ENCODE measurements at regions not wholly inside any gene's neighbourhood (a gene's known extent, or its start where the extent isn't known, plus 50 kb on each side); places are given as distances from the start of the nearest gene placed in this dataset.

DNA sequence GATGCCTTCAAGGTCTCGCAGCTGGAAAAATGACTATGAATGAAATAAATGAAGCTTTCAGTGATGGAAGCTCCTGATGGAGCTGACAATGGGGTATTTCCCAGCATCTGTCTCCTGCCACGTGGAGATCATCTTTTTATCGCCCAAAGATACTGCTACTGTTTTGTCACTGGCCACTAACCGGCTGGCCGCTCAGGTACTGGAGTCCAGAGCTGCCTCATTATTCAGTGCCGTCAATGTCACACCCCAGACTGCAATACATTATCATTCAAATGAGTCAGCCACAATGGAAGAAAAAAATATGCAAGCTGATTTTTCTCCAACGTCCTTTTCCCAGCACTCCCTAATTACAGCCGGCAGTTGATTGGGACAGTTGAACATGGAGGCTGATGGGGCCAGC lies 280.4 kb downstream of the ZSWIM6 start:
- H3K79me2 ChIP-seq (ENCODE audit: insufficient read depth) = no peaks in the 10 kb centered on the region
- H3K27ac ChIP-seq (ENCODE audit: low read depth in 2 of 2, low read length in 1 of 2) = no peak overlapping the region
- DNase-seq = no peak
- no peak for TF ChIP-seq SIN3A (IDR thresholded peaks at IDR 0.05; ENCODE audit: borderline replicate concordance, low read depth, low read length)
- TF ChIP-seq POLR2AphosphoS5 (IDR thresholded peaks at IDR 0.05; ENCODE audit: low read depth, low read length) = no peak
- no peak for TF ChIP-seq RAD21 (IDR thresholded peaks at IDR 0.05; ENCODE audit: low read length)
- no peak for TF ChIP-seq JUND (IDR thresholded peaks at IDR 0.05)
- TF ChIP-seq, protein P1, sequence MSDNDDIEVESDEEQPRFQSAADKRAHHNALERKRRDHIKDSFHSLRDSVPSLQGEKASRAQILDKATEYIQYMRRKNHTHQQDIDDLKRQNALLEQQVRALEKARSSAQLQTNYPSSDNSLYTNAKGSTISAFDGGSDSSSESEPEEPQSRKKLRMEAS (IDR thresholded peaks at IDR 0.05; ENCODE audit: low read depth) = no peak
- TF ChIP-seq RCOR1 (IDR thresholded peaks at IDR 0.05; ENCODE audit: low read length) = no peak
- TF ChIP-seq NRF1 (IDR thresholded peaks at IDR 0.05; ENCODE audit: low read depth, low read length) = no peak
- TF ChIP-seq, protein P2, sequence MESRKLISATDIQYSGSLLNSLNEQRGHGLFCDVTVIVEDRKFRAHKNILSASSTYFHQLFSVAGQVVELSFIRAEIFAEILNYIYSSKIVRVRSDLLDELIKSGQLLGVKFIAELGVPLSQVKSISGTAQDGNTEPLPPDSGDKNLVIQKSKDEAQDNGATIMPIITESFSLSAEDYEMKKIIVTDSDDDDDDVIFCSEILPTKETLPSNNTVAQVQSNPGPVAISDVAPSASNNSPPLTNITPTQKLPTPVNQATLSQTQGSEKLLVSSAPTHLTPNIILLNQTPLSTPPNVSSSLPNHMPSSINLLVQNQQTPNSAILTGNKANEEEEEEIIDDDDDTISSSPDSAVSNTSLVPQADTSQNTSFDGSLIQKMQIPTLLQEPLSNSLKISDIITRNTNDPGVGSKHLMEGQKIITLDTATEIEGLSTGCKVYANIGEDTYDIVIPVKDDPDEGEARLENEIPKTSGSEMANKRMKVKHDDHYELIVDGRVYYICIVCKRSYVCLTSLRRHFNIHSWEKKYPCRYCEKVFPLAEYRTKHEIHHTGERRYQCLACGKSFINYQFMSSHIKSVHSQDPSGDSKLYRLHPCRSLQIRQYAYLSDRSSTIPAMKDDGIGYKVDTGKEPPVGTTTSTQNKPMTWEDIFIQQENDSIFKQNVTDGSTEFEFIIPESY (IDR thresholded peaks at IDR 0.05; ENCODE audit: borderline replicate concordance, low read depth) = no peak
- TF ChIP-seq REST (IDR thresholded peaks at IDR 0.05; ENCODE audit: low read depth, low read length) = no peak
- TF ChIP-seq EP300 (IDR thresholded peaks at IDR 0.05; ENCODE audit: borderline replicate concordance in 1 of 2, low read depth in 1 of 2, low read length in 1 of 2) = no peak
- no peaks in the 10 kb centered on the region for H3F3A ChIP-seq (replicated peaks; ENCODE audit: insufficient read depth)
- H3K36me3 ChIP-seq (replicated peaks in 1 of 2; ENCODE audit: control insufficient read depth in 1 of 2, insufficient read depth in 2 of 2, low read length in 1 of 2) = no peaks in the 10 kb centered on the region
- no peaks in the 10 kb centered on the region for H3K27me3 ChIP-seq (ENCODE audit: insufficient read depth)
- no peak overlapping the region for H2AFZ ChIP-seq (ENCODE audit: low read depth)
- H3K9me2 ChIP-seq = no peaks in the 10 kb centered on the region
- H3K4me3 ChIP-seq (ENCODE audit: low read depth in 2 of 2, low read length in 1 of 2) = no peak overlapping the region
- POLR2A ChIA-PET = no interaction called here
- H4K20me1 ChIP-seq (ENCODE audit: insufficient read depth) = no peaks in the 10 kb centered on the region
- H3K9ac ChIP-seq = no peak overlapping the region
- no peak overlapping the region for H3K4me2 ChIP-seq
- peaks cover 0 to 5% of the 10 kb centered on the region in 2 experiments; a peak in 1 of 4 replicates for H3K4me1 ChIP-seq (ENCODE audit: control insufficient read depth in 1 of 2, insufficient read depth in 2 of 2, low read depth in 1 of 2, low read length in 1 of 2)
- CTCF ChIA-PET = interaction anchor here (1.2 kb wide), 1 partner anchor 11 kb away, joined by 3 read pairs; no protein-coding TSS in a partner anchor
- H3K9me3 ChIP-seq = no peaks in the 10 kb centered on the region
- 83% methylated on average over 8 of the region's 8 CpGs for WGBS (ENCODE audit: low lambda C conversion rate)

DNA sequence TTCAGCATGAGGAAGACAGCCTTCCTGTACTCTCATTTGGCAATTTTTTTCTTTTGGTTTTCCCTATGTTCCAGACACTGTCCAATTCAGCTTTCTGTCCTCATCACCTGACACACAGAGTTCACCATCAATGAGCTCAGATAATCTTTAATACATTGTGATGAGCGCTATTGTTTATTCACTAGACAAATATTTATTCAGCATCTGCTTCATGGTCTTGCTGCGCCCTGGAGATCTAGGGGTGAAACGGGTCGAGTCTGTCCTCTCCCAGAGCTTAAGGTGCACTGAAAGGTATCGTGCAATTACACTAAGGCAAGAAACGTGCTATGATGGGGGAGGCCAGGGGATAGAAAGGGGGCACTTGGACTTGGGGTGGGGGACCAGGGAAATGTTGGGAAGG lies 281.6 kb downstream of the ZSWIM6 start:
- ChIA-PET POLR2A (interaction anchor here (0.6 kb wide), 1 partner anchor 287 kb away, joined by 3 read pairs; no protein-coding TSS in a partner anchor), CTCF (interaction anchor here (1.0 to 1.8 kb wide), 2 partner anchors 11 to 45 kb away, joined by 3 to 5 read pairs; no protein-coding TSS in a partner anchor)
- H3K27ac ChIP-seq (ENCODE audit: low read depth in 2 of 2, low read length in 1 of 2) = no peak overlapping the region
- H3K9me2 ChIP-seq = no peaks in the 10 kb centered on the region
- peaks cover 0 to 5% of the 10 kb centered on the region in 2 experiments; a peak in 1 of 4 replicates for H3K4me1 ChIP-seq (ENCODE audit: control insufficient read depth in 1 of 2, insufficient read depth in 2 of 2, low read depth in 1 of 2, low read length in 1 of 2)
- H3K36me3 ChIP-seq (replicated peaks in 1 of 2; ENCODE audit: control insufficient read depth in 1 of 2, insufficient read depth in 2 of 2, low read length in 1 of 2) = no peaks in the 10 kb centered on the region
- H3K9me3 ChIP-seq = no peaks in the 10 kb centered on the region
- H3K79me2 ChIP-seq (ENCODE audit: insufficient read depth) = no peaks in the 10 kb centered on the region
- DNase-seq = no peak
- no peak overlapping the region for H3K4me3 ChIP-seq (ENCODE audit: low read depth in 2 of 2, low read length in 1 of 2)
- H2AFZ ChIP-seq (ENCODE audit: low read depth) = no peak overlapping the region
- no peak overlapping the region for H3K9ac ChIP-seq
- H4K20me1 ChIP-seq (ENCODE audit: insufficient read depth) = no peaks in the 10 kb centered on the region
- WGBS (ENCODE audit: low lambda C conversion rate) = 63% methylated on average over 6 of the region's 6 CpGs
- H3F3A ChIP-seq (replicated peaks; ENCODE audit: insufficient read depth) = no peaks in the 10 kb centered on the region
- no peak overlapping the region for H3K4me2 ChIP-seq
- H3K27me3 ChIP-seq (ENCODE audit: insufficient read depth) = no peaks in the 10 kb centered on the region
- TF ChIP-seq NFIC (IDR thresholded peaks at IDR 0.05; ENCODE audit: borderline replicate concordance) (no peak), SMC3 (IDR thresholded peaks at IDR 0.05; ENCODE audit: low read depth, low read length) (no peak), MXI1 (IDR thresholded peaks at IDR 0.05; ENCODE audit: low read depth, low read length) (no peak), REST (IDR thresholded peaks at IDR 0.05; ENCODE audit: low read depth, low read length) (no peak), POLR2AphosphoS5 (IDR thresholded peaks at IDR 0.05; ENCODE audit: low read depth, low read length) (no peak), SIN3A (IDR thresholded peaks at IDR 0.05; ENCODE audit: borderline replicate concordance, low read depth, low read length) (no peak), NRF1 (IDR thresholded peaks at IDR 0.05; ENCODE audit: low read depth, low read length) (no peak), TAF1 (IDR thresholded peaks at IDR 0.05; ENCODE audit: borderline replicate concordance, low read depth, low read length) (no peak), CHD2 (IDR thresholded peaks at IDR 0.05; ENCODE audit: low read length, partially characterized antibody) (no peak), TCF12 (IDR thresholded peaks at IDR 0.05) (no peak)
- TF ChIP-seq, protein P1 (IDR thresholded peaks at IDR 0.05; ENCODE audit: low read depth) = no peak
